ENCODE measurements at regions not wholly inside any gene's neighbourhood (a gene's known extent, or its start where the extent isn't known, plus 50 kb on each side); places are given as distances from the start of the nearest gene placed in this dataset.
A peak's percentile ranks its signal among the peaks of the same experiment; 100 is the strongest.

DNA sequence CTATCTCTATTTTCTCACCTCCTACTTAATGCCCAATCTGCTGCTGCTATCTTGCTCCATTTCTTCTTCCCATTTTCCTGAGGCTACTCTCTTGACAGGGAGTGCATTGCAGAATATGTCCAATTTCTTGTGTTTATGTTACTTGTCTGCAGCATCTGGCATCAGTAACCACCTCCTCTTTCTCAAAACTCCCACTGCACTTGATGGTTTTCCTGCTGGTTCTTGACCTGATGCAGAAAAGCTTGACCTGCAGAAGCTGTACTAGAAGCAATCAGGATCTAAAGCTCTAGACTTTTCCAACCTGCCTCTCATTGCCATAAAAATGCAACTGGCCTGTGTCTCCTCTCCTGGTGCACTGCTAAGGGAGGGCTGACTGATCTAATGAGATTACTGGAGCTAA is 287.8 kb downstream of the ZEB1 start:
- no peaks in the 10 kb centered on the region for H3K9me3 ChIP-seq
- no peaks in the 10 kb centered on the region for H3K27me3 ChIP-seq
- H3K4me3 ChIP-seq = no peak overlapping the region
- DNase-seq (no peak), ATAC-seq (no peak)
- intact Hi-C loops (cut with DNase I) = loop anchor here in 3 of 10 donors (10.0 kb wide), 2 partner anchors 158 to 822 kb away; no protein-coding TSS in a partner anchor
- peaks cover 0 to 46% (median 20%) of the 10 kb centered on the region in 9 donors for H3K4me1 ChIP-seq
- peak overlapping the region in 2 of 10 donors; percentile 4 to 30 for H3K27ac ChIP-seq
- no peaks in the 10 kb centered on the region for H3K36me3 ChIP-seq
- TF ChIP-seq, protein P1, sequence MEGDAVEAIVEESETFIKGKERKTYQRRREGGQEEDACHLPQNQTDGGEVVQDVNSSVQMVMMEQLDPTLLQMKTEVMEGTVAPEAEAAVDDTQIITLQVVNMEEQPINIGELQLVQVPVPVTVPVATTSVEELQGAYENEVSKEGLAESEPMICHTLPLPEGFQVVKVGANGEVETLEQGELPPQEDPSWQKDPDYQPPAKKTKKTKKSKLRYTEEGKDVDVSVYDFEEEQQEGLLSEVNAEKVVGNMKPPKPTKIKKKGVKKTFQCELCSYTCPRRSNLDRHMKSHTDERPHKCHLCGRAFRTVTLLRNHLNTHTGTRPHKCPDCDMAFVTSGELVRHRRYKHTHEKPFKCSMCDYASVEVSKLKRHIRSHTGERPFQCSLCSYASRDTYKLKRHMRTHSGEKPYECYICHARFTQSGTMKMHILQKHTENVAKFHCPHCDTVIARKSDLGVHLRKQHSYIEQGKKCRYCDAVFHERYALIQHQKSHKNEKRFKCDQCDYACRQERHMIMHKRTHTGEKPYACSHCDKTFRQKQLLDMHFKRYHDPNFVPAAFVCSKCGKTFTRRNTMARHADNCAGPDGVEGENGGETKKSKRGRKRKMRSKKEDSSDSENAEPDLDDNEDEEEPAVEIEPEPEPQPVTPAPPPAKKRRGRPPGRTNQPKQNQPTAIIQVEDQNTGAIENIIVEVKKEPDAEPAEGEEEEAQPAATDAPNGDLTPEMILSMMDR (IDR thresholded peaks at IDR 0.05) = no peak

DNA sequence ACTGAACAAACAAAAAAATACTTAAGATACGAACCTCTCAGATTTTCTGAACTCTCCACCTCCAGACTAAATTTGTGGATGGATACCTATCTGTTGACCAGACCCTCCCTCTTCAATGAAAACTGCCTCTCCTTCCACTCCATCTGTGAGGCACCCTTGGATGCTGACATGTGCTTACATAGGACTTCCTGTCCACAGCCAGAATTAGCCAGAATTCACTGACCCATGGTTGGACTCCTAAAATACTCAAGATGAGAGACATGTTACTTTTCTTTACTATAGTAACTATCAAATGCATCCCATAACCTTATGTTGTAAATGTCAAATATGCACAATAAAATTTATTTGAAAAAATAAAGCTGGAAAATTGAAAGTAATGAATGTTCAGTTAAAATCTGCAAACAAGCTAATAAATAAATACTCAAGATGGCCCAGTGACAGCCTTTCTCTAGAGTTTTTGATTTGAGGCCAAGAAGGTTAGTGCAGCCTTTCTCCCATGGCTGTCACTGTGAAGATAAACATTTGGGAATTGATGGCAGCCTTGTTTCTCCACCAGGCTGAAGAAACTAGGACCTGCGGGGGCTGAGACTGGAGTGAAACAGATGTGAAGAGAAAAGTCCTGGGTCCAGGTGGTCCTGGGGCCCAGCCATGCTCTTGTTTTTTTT is 287.0 kb downstream of the ZEB1 start:
- DNase-seq (no peak), ATAC-seq (no peak)
- TF ChIP-seq, protein P1 (IDR thresholded peaks at IDR 0.05) = no peak
- intact Hi-C loops (cut with DNase I) = loop anchor here in 3 of 10 donors (10.0 kb wide), 2 partner anchors 159 to 821 kb away; no protein-coding TSS in a partner anchor
- WGBS, 2 donors = 55 to 73% methylated on average over 2 of the region's 2 CpGs
- no peaks in the 10 kb centered on the region for H3K27me3 ChIP-seq
- peak overlapping the region in 4 of 10 donors; percentile 26 to 93 (median 42) for H3K27ac ChIP-seq
- no peaks in the 10 kb centered on the region for H3K9me3 ChIP-seq
- no peak overlapping the region for H3K4me3 ChIP-seq
- peaks cover 0 to 46% (median 17%) of the 10 kb centered on the region in 9 donors for H3K4me1 ChIP-seq
- H3K36me3 ChIP-seq = no peaks in the 10 kb centered on the region

DNA sequence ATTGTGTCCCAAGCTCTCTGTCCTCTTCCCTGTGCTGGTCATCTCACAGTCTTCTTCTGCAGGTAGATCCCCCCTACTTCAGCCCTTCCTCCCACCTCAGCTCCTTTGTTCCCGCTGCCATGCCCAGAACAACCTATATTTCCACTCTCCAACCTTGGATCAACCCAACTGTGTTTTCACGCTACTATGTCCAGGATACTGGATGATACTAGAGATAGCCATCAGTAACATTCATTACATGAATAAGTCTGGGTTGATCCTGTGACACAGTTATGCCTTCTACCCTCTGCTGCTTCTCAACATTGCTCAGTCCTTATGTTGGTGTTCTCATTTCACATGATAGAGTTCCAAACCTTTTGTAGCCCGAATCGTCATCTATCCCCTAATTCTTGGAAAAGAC is 286.4 kb downstream of the ZEB1 start:
- ATAC-seq (no peak), DNase-seq (no peak)
- 87 to 91% methylated on average over 4 of the region's 4 CpGs for WGBS, 2 donors
- Histone ChIP-seq H3K36me3 (no peaks in the 10 kb centered on the region), H3K4me3 (no peak overlapping the region), H3K27me3 (no peaks in the 10 kb centered on the region), H3K27ac (peak overlapping the region in 4 of 10 donors; percentile 26 to 93 (median 42)), H3K4me1 (peaks cover 0 to 46% (median 17%) of the 10 kb centered on the region in 9 donors), H3K9me3 (no peaks in the 10 kb centered on the region)
- TF ChIP-seq, protein P1 (IDR thresholded peaks at IDR 0.05) = no peak
- intact Hi-C loops (cut with DNase I) = loop anchor here in 3 of 10 donors (10.0 kb wide), 2 partner anchors 159 to 821 kb away; no protein-coding TSS in a partner anchor

DNA sequence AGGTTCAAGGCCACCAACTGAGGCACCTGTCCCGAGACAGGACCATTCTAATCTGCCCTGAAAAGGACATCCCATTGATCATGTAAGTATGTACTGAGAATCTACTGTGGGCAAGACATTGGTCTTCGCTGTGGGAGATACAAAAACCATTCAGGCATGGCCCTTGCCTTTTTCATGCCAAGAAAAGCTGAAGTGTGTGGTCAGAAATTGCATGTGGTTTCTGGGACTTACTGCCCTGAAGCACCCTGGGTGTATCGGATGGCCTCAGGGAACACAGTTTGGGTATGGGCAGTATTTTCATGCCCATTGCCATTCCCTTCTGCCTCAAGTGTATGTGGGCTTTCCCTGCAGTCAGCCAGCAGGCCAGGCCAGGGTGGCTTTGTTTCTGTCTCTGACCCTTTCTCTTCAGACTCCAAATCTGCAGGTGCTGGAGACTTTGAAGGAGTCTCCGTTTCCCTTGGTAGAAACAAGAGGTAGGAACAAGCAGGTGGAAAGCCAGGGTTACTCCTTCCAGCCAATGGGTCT is 285.7 kb downstream of the ZEB1 start:
- Histone ChIP-seq H3K4me3 (no peak overlapping the region), H3K27ac (peak overlapping the region in 8 of 10 donors; percentile 23 to 95 (median 90))
- intact Hi-C loops (cut with DNase I) = loop anchor here in 4 of 10 donors (5.0 to 10.0 kb wide), 4 partner anchors 93 to 820 kb away; no protein-coding TSS in a partner anchor

More for the DNA sequence above, 285.7 kb downstream of the ZEB1 start:
- TF ChIP-seq, protein P1 (IDR thresholded peaks at IDR 0.05) = no peak
- DNase-seq (no peak), ATAC-seq (no peak)
- Histone ChIP-seq H3K36me3 (no peaks in the 10 kb centered on the region), H3K4me1 (peaks cover 0 to 46% (median 17%) of the 10 kb centered on the region in 9 donors), H3K27me3 (no peaks in the 10 kb centered on the region), H3K9me3 (no peaks in the 10 kb centered on the region)
- WGBS, 2 donors = 95 to 97% methylated on average over 4 of the region's 4 CpGs

Measured in heart right ventricle (tissue), 16 donors.